VCaP (cell line): ENCODE measurements at regions not wholly inside any gene's neighbourhood (a gene's known extent, or its start where the extent isn't known, plus 50 kb on each side); places are given as distances from the start of the nearest gene placed in this dataset.

ENCODE experiments used
- H3K27ac ChIP-seq: fragments of 450-650 bp; 2 replicates; pipeline ENCODE4 v1.5.1; 2017
- CTCF ChIP-seq: fragments of 450-650 bp; conservative IDR thresholded peaks from 2 replicates; pipeline ENCODE4 v1.5.1; 2017; ENCODE audit warnings: mild to moderate bottlenecking, moderate library complexity

GRCh38 chr9:124101969-124102345 lies 90.4 kb downstream of the LHX2 start:
- no peak for TF ChIP-seq CTCF
- no peak overlapping the region for H3K27ac ChIP-seq

GRCh38 chr9:124102363-124102762 lies 90.8 kb downstream of the LHX2 start:
- H3K27ac ChIP-seq, result no peak overlapping the region
- TF ChIP-seq CTCF, result no peak

- TF ChIP-seq CTCF, result no peak
- H3K27ac ChIP-seq, result no peak overlapping the region
Observed at GRCh38 chr9:124105266-124105665, 93.7 kb downstream of the LHX2 start.

GRCh38 chr9:124108216-124108615 lies 96.6 kb downstream of the LHX2 start:
- H3K27ac ChIP-seq, result no peak overlapping the region
- TF ChIP-seq CTCF, result no peak

- TF ChIP-seq CTCF, result no peak
- no peak overlapping the region for H3K27ac ChIP-seq
Observed at GRCh38 chr9:124110307-124110915, 98.8 kb downstream of the LHX2 start.

GRCh38 chr9:124116683-124117363 lies 105.3 kb downstream of the LHX2 start:
- no peak for TF ChIP-seq CTCF
- H3K27ac ChIP-seq, result no peak overlapping the region

- H3K27ac ChIP-seq, result no peak overlapping the region
- no peak for TF ChIP-seq CTCF
Observed at GRCh38 chr9:124118894-124119293, 107.3 kb downstream of the LHX2 start.
